ENCODE measurements at regions not wholly inside any gene's neighbourhood (a gene's known extent, or its start where the extent isn't known, plus 50 kb on each side); places are given as distances from the start of the nearest gene placed in this dataset.

DNA sequence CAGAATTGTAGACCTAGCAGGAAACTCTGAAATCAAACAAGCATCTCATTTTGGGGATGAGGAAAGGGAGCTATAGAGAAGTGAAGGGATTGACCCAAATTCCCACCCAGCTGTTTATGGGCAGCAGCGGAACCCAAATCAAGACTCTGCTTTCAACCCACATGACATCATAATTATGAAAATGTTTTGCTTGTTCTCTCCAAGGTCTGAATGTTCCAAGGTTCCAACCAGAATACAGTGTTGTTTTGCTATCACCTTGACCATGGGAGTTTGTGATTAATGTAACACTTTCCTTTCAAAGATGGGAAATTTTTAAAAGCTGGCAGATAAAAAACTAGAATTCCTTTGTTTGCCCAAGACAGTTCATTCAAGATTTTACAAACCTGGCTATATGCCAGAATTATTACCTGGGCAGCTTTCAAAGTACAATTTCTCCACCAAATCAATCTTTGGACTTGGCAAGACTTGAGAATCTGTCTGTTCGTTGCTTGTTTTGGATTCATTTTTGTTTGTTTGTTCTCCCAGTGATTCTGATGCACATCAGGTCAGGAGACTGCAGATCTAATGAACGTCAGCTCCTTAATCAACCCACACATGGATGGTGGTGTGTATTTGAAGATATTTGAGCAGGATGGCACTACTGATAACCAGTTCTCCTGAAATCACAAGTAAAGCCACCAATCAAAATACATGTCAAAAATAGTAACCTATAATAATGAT, 322.7 kb downstream of the FOXO1 start:
- no peak for TF ChIP-seq CTCF (IDR thresholded peaks at IDR 0.05; ENCODE audit: low read depth, low read length, poor library complexity, severe bottlenecking)
- TF ChIP-seq EZH2phosphoT487 (IDR thresholded peaks at IDR 0.05; ENCODE audit: borderline replicate concordance, low read length) = no peak
